ELF-1 (cell line): ENCODE measurements at regions not wholly inside any gene's neighbourhood (a gene's known extent, or its start where the extent isn't known, plus 50 kb on each side); places are given as distances from the start of the nearest gene placed in this dataset.

Source experiments
- DNase-seq: peaks from one replicate; pipeline ENCODE4 v3.0.0-alpha.2; 2016; ENCODE audit warnings: low read depth, low spot score

DNA sequence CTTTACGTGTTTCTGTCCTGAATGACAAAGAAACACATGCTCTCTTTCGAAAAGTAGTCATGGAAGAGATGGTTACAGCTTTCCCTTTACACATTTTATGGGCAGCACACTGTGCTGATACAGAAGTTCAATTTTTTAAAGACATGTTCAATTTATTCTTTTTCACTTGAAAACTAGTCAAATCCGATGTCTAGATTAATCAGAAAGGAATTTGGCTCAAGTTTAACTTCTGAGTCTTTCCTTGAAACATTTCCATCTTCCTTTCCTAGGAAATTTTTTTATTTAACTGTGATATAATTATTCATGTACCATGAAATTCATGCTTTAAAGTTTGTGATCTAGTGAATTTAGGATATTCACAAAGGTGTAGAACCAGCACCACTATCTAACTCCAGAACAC lies 360.1 kb downstream of the TNS3 start:
- no peak for DNase-seq

DNA sequence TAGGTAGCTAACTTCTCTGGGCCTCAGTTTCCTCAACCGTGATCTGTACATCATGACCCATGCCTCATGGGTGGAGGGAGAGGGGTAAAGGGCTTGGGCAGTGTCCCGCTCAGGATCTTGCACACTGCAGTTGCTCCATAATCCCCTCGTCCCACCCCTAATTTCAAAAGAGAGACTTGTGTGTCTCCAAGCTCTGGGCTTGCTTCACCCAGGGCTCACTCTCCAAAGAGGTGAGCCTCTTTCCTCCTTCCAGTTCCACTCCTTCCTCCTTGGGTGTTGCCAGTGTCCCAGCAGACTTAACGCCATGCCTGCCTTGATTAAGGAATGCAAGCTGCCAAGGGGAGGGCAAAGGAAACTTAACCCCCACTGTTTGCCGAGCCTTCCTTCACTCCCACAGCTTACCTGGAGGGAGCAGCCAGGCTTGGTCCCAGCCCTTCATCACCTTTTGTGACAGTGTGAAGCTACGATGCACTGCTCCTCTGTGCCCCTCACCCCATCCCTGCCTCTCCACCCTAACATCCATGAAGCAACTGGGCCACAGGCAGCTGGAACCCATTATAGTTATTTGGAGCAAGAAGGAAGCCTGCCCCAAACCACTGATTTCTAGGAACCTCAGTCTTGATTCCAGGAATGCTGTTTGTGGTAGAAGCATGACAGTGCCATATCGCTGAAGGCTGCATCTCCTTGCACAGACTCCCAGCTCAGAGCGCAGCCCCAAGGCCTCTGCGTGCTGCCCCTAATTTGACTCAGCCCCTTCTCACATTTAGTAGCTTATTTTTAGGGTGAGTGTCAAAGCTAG lies 363.3 kb downstream of the TNS3 start:
- DNase-seq, result no peak

DNA sequence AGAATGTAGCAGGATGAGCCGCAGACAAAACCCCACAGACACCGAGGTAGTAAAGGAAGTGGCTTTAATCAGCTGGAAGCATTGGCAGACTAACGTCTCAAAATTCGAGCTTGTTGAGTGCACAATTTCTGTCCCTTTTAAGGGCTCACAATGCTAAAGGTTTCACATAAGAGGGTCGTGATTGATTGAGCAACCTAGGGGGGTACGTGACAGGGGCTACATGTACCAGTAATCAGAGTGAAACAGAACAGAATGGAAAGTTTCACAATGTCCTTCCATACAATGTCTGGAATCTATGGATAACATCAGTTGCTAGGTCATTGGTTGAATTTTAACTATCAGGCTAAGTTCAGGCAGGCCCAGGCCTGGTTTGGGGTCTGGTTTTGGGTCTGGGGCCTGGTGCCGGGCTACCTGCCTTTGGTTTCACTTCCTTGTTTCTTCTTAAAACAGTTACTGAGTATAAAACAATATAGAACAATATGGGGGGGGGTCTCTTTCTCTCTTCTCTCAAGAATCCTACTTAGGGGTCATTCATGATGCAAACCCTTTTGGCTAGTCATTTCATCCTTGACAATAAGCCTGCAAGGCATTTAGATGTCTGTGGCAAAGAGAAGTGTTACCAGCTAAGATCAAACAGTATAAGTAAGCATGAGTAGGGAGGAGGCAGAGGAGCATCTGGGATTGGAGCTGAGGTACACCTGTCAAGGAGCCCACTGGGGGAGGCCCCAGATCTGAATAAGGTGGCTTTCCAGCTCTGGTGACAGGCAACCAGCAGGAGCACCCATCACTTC lies 364.1 kb downstream of the TNS3 start:
- no peak for DNase-seq

DNA sequence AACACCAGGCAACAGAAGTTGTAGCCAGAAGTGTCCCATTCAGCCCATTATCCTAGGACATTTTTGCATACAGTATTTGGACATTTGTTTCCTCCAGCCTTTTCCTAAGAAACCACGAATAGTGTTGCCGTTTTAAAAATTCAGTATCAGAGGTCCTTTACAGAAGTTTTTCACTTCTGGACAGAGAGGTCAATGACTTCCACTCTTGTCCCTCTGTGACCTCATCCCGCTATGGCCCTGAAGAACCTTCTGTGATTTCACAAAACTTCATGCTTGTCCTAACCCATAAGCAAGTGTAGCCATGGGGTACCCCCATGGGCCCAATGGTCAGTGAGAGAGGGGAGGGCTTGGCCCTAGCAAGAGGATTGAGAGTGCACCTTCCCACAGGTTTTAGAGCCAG lies 364.8 kb downstream of the TNS3 start:
- DNase-seq, result no peak

DNA sequence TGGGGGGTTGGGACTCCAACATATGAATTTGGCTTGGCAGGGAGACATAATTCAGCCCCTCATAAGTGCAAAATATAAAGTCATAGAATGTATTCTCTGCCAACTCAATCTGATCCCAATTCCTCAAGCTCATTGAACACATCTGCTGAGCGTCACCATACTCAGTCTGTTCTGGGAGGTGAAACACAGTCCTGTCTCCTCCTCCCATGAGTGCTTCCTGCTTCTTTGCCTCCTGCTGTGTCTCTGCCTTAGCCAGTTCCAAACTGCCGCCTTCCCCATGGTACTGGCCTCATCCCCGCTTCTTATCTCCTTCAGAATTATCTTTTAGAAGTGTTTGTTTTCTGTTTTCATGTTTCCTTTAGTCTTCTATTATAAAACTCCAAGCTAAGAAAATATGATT lies 365.5 kb downstream of the TNS3 start:
- DNase-seq, result no peak

DNA sequence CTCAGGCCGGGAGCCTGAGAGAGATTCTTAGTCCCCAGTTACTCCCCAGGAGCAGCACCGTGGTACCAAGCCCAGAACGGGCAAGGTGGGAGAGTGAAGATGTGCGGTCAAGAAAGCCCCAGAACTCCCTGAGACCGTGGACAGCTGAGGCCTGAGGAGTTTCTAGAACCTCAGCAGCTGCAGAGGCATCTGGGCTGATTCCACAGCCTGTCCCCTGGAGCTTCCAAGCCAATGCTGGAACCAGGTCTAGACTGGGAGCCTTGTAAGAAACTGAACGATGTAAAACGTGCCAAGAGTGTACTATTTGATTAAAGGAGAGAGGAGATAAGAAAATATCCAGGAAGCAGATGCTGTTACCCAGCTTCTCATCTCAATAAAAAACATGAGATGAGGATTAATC lies 366.3 kb downstream of the TNS3 start:
- no peak for DNase-seq

DNA sequence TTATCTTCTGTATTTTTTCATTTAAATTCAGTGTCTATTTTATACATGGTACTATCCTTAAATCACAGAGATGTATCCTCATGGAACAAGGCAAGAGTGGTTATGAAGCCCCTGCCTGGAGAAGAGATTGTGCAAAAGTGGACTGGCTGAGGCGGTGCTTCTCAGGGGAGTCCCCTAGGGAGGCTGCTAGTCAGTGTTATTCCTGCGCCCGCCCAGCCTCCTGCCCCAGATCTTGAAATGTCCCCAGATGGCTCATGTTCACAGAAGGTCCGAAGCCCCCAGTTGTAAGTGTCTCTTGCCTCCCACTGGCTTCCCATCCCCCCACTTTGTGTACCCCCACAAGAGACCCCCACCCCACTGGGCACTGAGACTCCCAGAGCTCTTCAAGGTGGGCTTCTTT lies 366.9 kb downstream of the TNS3 start:
- DNase-seq, result no peak

DNA sequence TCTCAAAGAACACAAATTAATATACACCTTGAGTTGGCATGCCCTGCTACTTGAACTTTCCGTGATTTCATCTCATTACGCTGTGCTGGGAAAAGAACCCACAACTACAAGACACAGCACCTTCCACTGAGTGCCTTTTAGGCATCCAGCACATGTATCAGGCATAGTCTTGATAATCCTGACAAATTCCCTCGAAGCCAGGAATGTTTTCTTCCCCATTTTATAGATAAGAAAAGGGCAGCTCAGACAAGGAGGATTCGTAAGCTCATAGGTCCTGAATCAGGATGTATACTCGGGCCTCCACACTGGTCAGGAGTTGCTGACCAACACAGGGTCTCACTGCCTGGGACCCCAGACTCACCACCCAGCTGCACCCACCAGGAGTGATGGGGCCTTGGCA lies 368.6 kb downstream of the TNS3 start:
- DNase-seq, result no peak

DNA sequence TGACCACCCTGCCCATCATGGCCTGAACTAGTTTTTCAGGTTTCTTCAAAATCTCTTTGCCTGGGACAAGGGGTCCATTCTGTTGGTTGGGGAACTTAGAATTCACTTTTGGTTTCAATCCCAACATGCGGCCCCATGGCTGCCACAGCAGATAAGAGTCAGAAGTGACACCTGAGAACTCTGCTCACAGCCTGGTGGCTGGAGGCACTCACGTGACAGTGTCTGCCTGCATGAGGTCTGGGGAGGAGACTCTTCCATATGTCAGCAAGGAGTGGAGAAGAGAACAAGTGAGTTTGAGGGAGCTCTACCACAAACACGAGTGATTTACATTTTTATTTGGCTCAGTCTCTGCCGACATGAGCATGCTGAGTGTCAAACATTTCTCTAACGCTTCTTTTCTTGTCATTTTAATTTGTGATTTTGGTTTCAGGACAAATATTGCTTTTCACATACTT lies 370.4 kb downstream of the TNS3 start:
- peak; percentile 79 for DNase-seq

DNA sequence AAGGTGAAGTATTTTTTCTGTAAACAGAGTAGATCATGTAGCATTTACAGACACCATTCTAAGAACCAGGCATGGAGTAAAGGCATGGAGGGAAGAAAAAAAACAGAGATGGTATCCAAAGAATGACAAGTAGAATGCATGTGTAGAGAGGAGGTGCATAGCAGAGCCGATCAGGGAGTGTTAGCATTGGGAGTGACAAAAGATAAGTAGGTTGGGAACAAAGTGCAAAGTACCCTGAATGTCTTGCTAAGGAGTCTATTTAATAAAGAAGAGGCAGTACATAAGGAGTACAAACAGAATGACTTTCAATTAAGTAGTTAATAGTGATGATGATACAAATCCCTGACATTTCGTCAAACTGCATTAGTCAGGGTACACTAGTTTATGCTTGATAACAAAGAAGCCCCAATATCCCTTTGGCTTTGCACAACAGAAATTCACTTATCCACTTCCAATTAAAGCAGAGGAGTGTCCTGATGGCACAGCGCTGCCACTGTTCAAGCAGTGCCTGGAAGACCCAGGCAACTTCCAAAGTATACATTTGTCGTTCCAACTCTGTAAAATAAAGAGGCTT lies 371.5 kb downstream of the TNS3 start:
- no peak for DNase-seq

DNA sequence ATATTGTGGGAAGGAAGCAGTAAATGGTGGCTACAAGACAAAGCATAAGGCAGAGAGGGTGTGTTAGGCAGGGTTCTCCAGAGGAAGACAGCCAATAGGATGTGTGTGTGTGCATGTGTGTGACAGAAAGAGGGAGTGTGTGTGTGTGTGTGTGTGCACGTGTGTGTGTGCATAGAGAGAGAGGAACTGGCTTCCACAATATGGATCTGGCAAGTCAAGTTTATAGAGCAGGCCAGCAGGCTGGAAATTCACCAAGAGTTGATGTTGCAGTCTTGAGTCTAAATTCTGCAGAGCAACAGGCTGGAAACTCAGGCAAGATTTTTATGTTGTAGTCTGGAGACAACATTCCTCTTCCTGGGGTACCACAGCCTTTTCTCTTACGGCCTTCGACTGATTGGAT lies 374.0 kb downstream of the TNS3 start:
- DNase-seq, result no peak

DNA sequence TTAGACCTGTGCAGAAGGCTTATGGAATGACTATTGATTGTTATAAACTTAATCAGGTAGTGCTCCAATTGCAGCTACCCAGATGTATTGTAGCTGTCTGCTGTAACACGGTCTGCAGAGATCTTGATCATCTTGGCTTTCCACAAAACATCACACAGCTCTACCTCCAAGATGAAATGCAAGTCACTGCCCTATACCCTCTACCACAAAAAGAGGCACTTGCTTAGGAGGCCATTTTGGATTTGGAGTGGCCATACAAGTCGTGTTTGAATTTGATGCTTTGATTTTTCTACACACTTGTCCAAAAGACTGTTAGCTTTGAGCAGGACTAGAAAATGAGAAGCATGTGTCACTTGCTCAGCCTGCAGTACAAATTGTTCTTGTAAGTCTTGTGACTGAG lies 377.2 kb downstream of the TNS3 start:
- DNase-seq, result no peak

DNA sequence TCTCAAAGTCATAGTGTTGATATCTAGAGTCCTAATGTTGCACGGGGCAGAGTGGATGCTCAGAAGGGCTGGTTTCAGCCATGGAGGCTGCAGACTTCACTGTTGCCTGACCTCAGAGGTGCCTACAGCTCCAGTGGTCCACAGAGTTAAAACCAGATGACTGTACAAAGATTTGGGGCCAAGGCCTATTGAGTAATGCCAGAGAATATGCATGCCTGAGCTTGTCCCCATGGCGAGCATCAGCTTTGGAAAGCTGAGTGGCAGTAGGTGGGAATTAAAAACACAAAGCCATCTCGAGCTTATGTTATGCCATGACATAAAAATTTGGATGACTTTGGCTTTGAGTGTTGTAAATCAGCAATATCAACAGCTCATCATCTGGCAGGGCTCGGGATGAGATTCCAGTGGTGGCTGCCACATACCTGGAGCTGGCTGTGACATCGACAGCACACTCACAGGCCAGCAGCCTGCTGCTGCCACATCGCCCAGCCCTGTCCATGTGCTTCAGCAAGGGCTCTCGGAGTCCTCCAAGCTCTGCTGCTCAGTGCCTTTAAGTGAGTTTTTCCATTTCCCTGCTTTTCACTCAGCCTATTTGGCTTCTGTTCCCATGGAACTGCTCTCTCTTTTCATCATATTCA lies 379.6 kb downstream of the TNS3 start:
- DNase-seq, result no peak

DNA sequence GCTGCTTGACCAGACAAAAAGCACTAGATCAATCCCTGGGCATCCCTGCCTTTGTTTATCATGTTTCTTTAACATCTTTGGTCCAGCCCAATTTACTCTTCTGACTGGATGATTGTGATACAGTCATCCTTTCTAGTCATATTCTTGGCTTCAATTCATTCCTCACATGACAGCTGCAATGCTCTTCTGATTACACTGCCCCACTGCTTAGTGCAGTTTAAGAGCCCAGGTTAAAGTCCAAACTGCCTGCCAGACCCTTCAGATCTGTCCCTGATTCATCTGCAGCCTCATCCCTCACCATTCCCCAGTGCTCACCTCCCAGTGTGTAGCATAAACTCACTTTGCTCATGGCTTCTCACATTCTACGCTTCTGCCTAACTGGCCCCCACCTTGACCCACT lies 383.8 kb downstream of the TNS3 start:
- no peak for DNase-seq

DNA sequence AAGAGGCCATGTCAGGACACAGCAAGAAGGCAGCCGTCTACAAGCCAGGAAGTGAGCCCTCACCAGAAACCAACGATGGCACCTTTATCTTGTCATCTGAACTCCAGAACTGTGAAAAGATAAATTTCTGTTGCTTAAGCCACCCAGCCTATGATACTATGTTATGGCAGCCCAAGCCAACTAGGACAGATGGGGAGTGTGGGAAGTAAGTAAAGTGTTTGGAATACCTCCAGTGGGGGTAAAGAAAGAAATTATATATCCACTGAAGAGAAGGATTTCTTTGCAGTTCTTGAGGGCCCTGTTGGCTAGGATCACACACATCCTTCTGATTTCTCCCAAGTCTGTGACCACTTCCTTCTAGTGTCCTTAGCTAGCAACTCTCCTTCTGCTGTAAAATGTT lies 384.4 kb downstream of the TNS3 start:
- DNase-seq, result no peak

DNA sequence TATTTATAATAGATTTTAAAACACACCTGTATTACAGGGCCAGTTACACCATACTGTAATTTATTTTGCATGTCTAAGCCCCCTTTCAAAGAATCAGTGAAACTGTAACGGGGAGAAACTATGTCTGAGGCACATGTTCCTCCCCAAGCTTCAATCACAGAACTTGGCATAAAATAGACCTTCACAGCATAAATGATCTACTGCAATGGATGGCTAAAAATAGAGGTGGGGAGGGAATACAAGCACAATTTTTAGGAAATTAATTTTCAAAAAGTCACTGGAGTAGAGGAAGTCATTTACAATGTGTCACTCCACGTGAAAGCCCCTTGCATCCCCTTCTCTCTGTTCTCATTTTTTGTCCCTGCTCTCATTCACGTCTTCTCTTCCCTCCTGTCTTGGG lies 385.2 kb downstream of the TNS3 start:
- DNase-seq, result no peak

DNA sequence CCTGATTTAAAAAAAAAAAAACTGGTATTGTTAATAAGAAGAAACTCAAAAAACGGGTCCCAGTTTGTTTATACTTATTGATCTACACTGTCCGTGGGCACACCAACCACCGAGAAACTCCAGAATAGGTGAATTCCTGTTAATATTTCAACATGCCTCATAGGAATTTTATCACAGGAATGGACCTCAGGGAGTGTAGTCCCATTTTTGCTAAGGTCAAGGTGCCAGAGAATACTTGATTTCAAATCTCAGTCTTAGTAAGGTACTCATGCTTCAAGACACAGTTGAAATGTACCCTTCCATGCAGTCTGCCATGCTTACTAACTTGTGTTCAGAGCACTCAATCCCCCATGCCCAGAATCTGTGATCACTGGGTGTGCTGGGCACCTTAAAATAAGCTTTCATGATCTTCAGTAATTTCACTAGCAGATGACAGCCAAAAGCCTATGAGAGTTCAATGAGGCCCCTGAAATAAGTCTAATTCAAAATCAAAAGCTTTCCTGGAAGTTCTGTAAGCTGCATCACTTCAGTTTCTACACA lies 385.7 kb downstream of the TNS3 start:
- no peak for DNase-seq

DNA sequence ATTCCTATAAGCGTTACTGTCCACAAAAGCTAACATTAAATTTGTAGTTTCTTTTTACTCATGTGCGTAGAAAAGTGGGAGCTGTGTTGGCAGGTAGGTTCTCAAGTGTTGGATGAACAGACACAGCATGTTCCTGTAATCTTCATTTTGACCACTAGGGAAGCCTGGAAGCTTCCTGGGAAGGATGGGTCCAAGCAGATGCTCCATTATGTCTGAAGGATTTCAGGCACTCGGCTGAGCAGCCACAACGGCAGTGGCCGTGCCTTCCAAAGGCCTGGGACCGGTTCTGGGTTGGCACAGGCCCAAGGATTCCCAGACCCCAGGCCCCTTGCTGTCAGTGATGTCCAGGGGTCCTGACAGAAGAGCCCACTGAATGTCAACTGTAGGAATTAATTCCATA lies 386.3 kb downstream of the TNS3 start:
- DNase-seq, result no peak

DNA sequence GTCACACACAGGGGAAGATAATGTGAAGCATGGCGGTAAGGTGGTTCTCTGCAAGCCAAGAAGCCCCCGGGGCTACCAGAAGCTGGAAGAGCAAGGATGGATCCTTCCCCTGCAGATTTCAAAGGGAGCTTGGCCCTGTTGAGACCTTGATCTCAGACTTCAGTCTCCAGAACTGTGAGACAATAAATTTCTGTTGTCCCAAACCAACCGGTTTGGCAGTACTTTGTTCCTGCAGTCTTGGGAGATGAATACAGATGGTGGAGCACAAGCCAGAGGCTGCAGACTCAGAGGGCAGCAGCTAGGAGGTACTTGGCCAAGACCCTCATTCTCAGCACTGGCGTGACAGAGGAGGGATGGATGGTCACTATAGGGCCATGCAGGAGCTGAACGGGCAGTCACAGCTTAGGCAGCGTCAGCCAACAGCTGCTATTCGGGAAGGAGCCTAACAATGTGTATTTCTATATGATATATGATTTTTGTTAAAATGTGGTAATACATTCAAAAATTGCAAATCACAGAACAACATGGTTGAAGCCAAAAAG lies 387.3 kb downstream of the TNS3 start:
- DNase-seq, result peak; percentile 35

DNA sequence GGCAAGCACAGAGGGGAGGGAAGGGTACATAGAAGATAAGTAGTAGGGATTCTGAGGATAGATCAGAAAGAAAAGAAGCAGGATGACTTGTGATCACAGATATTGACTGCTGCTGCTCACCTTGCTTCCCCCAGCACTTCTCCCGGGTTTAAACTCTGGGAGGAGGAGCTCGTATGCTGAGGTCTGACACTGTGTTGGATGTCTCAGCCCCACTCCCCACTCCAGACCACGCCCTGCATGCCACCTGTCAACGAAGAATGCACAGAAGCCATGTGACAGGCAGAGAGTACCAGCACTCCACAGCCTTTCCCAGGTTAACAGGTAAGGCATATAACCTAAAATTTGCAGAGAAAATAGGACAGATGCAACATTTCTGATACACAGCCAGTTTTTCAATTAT lies 388.9 kb downstream of the TNS3 start:
- DNase-seq, result peak; percentile 13

DNA sequence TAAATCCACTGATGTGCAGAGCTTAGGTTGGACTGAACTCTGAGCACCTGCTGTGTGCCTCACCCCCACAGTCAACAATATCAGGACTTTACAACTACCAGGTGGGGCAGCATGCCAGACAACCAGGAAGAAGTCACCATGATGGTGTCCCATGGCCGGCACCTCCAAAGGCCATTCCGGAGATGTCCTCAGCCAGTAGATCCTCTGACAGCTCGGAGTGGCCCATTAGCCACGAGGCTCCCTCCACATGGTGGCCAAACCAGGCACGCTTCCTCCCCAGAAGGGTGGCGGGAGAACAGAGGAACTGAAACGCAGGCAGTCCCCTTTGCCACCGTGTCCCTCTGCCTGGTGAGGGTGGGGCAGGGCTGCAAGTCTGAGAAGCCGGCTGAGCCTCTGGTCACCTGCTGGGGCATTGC lies 390.0 kb downstream of the TNS3 start:
- DNase-seq, result no peak

DNA sequence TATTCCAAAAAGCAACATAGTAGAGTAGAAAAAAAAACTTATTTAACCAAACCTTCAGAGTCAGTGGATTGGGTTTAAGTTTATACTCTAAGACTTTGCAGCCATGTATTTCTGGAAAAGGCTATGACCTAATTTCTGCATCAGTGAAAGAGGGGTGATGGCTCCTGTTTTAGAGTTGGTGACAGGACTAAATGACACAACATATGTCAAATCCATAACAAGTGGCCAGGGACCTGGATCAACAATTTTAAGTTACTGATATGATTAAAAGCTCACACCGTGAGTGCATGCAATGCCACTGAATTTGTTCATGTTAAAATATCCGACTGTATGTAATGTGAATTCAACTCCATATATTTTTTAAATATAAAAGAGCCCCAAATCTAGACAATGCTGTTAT lies 390.6 kb downstream of the TNS3 start:
- no peak for DNase-seq
